ENCODE measurements at regions not wholly inside any gene's neighbourhood (a gene's known extent, or its start where the extent isn't known, plus 50 kb on each side); places are given as distances from the start of the nearest gene placed in this dataset.

- no peak for DNase-seq
Observed at GRCh38 chr1:218953386-218953785, 220.3 kb upstream of the LYPLAL1 start.

GRCh38 chr1:218957971-218958370 lies 215.7 kb upstream of the LYPLAL1 start:
- DNase-seq: no peak

GRCh38 chr1:218959784-218960183 lies 213.9 kb upstream of the LYPLAL1 start:
- no peak for DNase-seq

GRCh38 chr1:218964471-218965185 lies 209.1 kb upstream of the LYPLAL1 start:
- DNase-seq: no peak

- DNase-seq: no peak
Observed at GRCh38 chr1:218965821-218966220, 207.9 kb upstream of the LYPLAL1 start.

- no peak for DNase-seq
Observed at GRCh38 chr1:218967254-218967653, 206.4 kb upstream of the LYPLAL1 start.

- no peak for DNase-seq
Observed at GRCh38 chr1:218967836-218968235, 205.8 kb upstream of the LYPLAL1 start.

GRCh38 chr1:218969006-218969405 lies 204.7 kb upstream of the LYPLAL1 start:
- DNase-seq: no peak

GRCh38 chr1:218970397-218970990 lies 203.2 kb upstream of the LYPLAL1 start:
- no peak for DNase-seq

- no peak for DNase-seq
Observed at GRCh38 chr1:218971156-218971555, 202.5 kb upstream of the LYPLAL1 start.

GRCh38 chr1:218980881-218981280 lies 192.8 kb upstream of the LYPLAL1 start:
- no peak for DNase-seq

GRCh38 chr1:218982482-218982881 lies 191.2 kb upstream of the LYPLAL1 start:
- DNase-seq: no peak

- no peak for DNase-seq
Observed at GRCh38 chr1:218983433-218983832, 190.2 kb upstream of the LYPLAL1 start.

- DNase-seq: no peak
Observed at GRCh38 chr1:218983848-218984247, 189.8 kb upstream of the LYPLAL1 start.

GRCh38 chr1:218985424-218985984 lies 188.2 kb upstream of the LYPLAL1 start:
- no peak for DNase-seq

- no peak for DNase-seq
Observed at GRCh38 chr1:218986816-218987215, 186.9 kb upstream of the LYPLAL1 start.

- no peak for DNase-seq
Observed at GRCh38 chr1:218990019-218990418, 183.7 kb upstream of the LYPLAL1 start.

GRCh38 chr1:218991089-218991488 lies 182.6 kb upstream of the LYPLAL1 start:
- no peak for DNase-seq

- no peak for DNase-seq
Observed at GRCh38 chr1:218994615-218995014, 179.1 kb upstream of the LYPLAL1 start.

- DNase-seq: no peak
Observed at GRCh38 chr1:218995091-218995665, 178.5 kb upstream of the LYPLAL1 start.

GRCh38 chr1:218996362-218996761 lies 177.3 kb upstream of the LYPLAL1 start:
- DNase-seq: no peak

GRCh38 chr1:219000005-219000404 lies 173.7 kb upstream of the LYPLAL1 start:
- DNase-seq: no peak

- no peak for DNase-seq
Observed at GRCh38 chr1:219000631-219001030, 173.0 kb upstream of the LYPLAL1 start.

- DNase-seq: no peak
Observed at GRCh38 chr1:219010720-219011119, 163.0 kb upstream of the LYPLAL1 start.
